Activated CD8-positive, alpha-beta memory T cell treated with anti-CD3 and anti-CD28 coated beads, Interleukin-2, amount 50 U/mL, for 4 hours (primary cell): ENCODE measurements at regions not wholly inside any gene's neighbourhood (a gene's known extent, or its start where the extent isn't known, plus 50 kb on each side); places are given as distances from the start of the nearest gene placed in this dataset.

ENCODE experiments used
- DNase-seq: peaks from one replicate; pipeline ENCODE4 v3.0.0-alpha.2; 2020

- DNase-seq = no peak
Observed at GRCh38 chr12:127903146-127903545, 363.8 kb upstream of the TMEM132C start.

GRCh38 chr12:127909041-127909440, 357.9 kb upstream of the TMEM132C start:
- no peak for DNase-seq

- DNase-seq = no peak
Observed at GRCh38 chr12:127911291-127911690, 355.7 kb upstream of the TMEM132C start.

GRCh38 chr12:127912035-127912665, 354.8 kb upstream of the TMEM132C start:
- no peak for DNase-seq

GRCh38 chr12:127923501-127923900, 343.5 kb upstream of the TMEM132C start:
- DNase-seq = no peak

GRCh38 chr12:127925971-127926370, 341.0 kb upstream of the TMEM132C start:
- no peak for DNase-seq

- DNase-seq = no peak
Observed at GRCh38 chr12:127928178-127928577, 338.8 kb upstream of the TMEM132C start.

- no peak for DNase-seq
Observed at GRCh38 chr12:127928615-127929571, 338.1 kb upstream of the TMEM132C start.

GRCh38 chr12:127930122-127930521, 336.8 kb upstream of the TMEM132C start:
- no peak for DNase-seq

- no peak for DNase-seq
Observed at GRCh38 chr12:127934409-127934808, 332.6 kb upstream of the TMEM132C start.

- DNase-seq = no peak
Observed at GRCh38 chr12:127936463-127936862, 330.5 kb upstream of the TMEM132C start.

GRCh38 chr12:127941332-127941731, 325.6 kb upstream of the TMEM132C start:
- no peak for DNase-seq

- DNase-seq = no peak
Observed at GRCh38 chr12:127942981-127943380, 324.0 kb upstream of the TMEM132C start.

- no peak for DNase-seq
Observed at GRCh38 chr12:127943481-127944210, 323.3 kb upstream of the TMEM132C start.

GRCh38 chr12:127944211-127944899, 322.6 kb upstream of the TMEM132C start:
- no peak for DNase-seq

- DNase-seq = no peak
Observed at GRCh38 chr12:127957001-127957660, 309.8 kb upstream of the TMEM132C start.

GRCh38 chr12:127962303-127962702, 304.7 kb upstream of the TMEM132C start:
- DNase-seq = no peak

- no peak for DNase-seq
Observed at GRCh38 chr12:127963933-127964332, 303.0 kb upstream of the TMEM132C start.

GRCh38 chr12:127964717-127965116, 302.3 kb upstream of the TMEM132C start:
- no peak for DNase-seq

GRCh38 chr12:127966331-127966730, 300.6 kb upstream of the TMEM132C start:
- no peak for DNase-seq

GRCh38 chr12:127970491-127970890, 296.5 kb upstream of the TMEM132C start:
- DNase-seq = no peak

GRCh38 chr12:127980585-127980984, 286.4 kb upstream of the TMEM132C start:
- DNase-seq = no peak
